Bronchial epithelial cell (primary cell): ENCODE measurements at regions not wholly inside any gene's neighbourhood (a gene's known extent, or its start where the extent isn't known, plus 50 kb on each side); places are given as distances from the start of the nearest gene placed in this dataset.

Experiments
- DNase-seq: peaks from one replicate; pipeline ENCODE4 v3.0.0-alpha.2; 2010; ENCODE audit warnings: low read depth
- FAIRE-seq: peaks from 2 replicates; lab custom pipeline; 2011; peaks lifted over from hg19 to GRCh38; lab: Jason Lieb, UNC
- H3K27me3 ChIP-seq: 2 replicates; pipeline ENCODE4 v1.5.1; 2011; ENCODE audit warnings: low read length; ENCODE audit not compliant: control insufficient read depth, insufficient read depth
- H3K36me3 ChIP-seq: 2 replicates; pipeline ENCODE4 v1.5.1; 2011; ENCODE audit warnings: low read length; ENCODE audit not compliant: control insufficient read depth, insufficient read depth
- H3K4me3 ChIP-seq: 2 replicates; pipeline ENCODE4 v1.5.1; 2011; ENCODE audit warnings: mild to moderate bottlenecking, low read depth, low read length, control low read depth
- TF ChIP-seq, protein P1 (sequence below): IDR thresholded peaks from 2 replicates; pipeline ENCODE4 v1.5.1; 2011; ENCODE audit warnings: mild to moderate bottlenecking, moderate library complexity, low read length, control low read depth, inconsistent platforms; ENCODE audit not compliant: insufficient read depth, severe bottlenecking

DNA sequence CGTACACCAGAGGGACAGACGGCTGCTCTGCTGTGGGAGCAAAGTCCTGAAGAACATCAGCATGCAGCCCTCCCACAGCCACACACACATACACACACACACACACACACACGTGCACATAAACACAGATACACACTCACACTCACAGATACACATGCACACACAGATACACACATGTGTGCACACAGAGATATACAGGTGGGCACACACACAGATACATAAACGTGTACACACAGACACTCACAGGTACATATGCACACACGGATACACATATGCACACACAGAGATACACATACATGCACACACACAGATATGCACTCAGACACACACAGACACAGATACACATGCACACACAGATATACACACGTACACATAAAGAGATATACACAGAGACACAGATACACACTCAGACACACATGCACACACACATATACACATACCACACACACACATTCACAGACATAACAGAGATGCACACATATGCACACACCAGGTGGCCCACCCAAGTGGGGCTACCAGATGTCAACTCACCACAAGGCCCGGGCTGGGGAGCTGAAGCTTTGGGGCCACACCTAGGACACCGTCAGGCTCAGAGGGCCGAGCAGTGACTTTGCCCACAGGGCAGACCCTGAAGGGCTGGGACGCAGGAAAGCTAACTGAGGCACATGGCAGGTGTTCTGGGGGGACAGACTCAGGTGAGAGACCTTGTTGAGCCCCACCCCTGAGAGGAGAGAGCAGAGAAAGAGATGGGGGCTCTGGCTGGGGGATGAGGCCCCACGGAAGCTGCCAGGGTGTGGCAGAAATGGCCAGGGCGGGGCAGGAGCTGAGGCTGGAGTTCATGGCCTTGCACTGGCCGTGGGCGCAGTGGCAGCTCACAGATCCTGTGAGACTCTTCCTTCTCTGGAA lies 148.6 kb upstream of the PPP1R26 start:
- H3K27me3 ChIP-seq, result no peaks in the 10 kb centered on the region
- no peaks in the 10 kb centered on the region for H3K36me3 ChIP-seq
- TF ChIP-seq, protein P1, sequence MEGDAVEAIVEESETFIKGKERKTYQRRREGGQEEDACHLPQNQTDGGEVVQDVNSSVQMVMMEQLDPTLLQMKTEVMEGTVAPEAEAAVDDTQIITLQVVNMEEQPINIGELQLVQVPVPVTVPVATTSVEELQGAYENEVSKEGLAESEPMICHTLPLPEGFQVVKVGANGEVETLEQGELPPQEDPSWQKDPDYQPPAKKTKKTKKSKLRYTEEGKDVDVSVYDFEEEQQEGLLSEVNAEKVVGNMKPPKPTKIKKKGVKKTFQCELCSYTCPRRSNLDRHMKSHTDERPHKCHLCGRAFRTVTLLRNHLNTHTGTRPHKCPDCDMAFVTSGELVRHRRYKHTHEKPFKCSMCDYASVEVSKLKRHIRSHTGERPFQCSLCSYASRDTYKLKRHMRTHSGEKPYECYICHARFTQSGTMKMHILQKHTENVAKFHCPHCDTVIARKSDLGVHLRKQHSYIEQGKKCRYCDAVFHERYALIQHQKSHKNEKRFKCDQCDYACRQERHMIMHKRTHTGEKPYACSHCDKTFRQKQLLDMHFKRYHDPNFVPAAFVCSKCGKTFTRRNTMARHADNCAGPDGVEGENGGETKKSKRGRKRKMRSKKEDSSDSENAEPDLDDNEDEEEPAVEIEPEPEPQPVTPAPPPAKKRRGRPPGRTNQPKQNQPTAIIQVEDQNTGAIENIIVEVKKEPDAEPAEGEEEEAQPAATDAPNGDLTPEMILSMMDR, result no peak
- DNase-seq, result no peak
- no peak overlapping the region for H3K4me3 ChIP-seq
- peak; percentile 40 for FAIRE-seq

DNA sequence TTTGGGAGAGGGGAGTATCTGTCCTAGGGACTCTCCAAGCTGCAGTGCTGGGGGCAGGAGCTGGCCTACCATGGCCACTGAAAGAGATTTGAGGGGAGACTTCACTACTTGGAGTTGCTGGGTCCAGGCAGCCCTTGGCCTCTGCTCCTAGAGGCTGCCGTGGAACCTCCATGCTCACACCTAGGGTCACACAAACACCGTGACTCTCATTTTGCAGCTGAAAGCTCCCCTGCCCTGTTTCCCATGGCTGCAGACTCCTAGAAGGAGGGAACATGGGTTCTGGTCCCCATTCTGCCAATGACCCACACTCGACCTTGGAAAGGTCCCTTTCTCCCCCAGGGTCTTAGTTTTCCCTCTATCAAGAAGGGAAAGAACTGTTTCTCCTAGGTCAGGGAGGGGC lies 147.1 kb upstream of the PPP1R26 start:
- no peaks in the 10 kb centered on the region for H3K36me3 ChIP-seq
- H3K27me3 ChIP-seq, result no peaks in the 10 kb centered on the region
- FAIRE-seq (no peak), DNase-seq (no peak)
- TF ChIP-seq, protein P1, result no peak
- no peak overlapping the region for H3K4me3 ChIP-seq

DNA sequence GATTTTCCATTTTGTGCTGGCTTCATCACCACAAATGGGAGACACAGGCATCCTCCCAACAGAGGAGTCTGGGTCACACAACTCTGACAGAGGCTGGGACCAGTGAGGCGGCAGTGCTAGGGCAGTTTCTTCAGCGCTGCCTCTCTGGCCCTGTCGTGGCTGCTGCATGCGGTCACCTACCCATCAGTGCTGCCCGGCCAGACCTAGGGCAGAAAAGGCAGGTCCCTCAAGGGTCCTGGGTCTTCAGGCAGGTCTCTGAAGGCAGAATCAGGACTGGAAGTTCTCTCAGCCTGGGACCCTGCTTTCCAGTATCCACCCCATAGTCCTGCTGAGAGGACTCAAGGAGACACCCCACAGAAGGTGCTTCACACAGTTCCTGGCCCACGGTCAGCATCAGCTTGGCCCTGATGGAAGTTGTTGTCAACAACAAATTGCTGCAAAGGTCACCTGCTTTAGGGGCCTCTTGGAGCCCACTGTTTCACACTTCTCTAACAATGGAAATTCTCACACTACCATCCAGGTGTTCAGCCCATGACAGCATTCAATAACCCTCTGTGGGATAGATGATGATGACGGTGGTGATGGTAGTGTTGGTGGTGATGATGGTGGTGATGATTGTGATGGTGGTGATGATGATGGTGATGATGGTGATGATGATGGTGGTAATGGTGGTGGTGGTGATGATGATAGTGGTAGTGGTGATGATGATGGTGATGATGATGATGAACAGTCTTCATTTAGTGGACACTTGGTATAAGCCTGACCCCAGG lies 146.4 kb upstream of the PPP1R26 start:
- TF ChIP-seq, protein P1, result no peak
- FAIRE-seq (no peak), DNase-seq (no peak)
- Histone ChIP-seq H3K4me3 (no peak overlapping the region), H3K27me3 (no peaks in the 10 kb centered on the region), H3K36me3 (no peaks in the 10 kb centered on the region)

DNA sequence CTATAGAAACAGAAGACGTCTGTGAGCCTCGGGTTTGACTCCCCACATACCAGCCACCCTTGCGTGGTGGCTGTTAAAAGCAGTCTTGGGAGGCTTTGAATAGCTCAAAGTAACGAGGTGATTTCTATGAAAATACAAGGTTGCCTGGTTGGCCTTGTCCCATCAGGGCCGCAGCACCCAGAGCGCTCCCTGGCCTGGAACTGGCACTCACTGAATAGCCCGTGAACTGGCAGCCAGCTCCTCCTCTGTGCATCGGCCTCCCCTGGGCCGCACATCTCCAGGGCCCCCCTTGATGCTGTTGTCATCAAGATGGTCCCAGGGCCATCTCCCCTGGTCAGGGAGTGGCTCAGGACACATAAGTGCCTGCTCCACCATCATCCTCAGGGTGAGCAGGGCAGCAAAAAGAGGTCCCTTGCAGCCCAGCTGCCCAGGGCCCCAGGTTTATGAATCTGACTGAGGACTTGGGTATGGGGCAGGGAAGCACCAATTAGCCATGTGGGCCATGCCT lies 144.6 kb upstream of the PPP1R26 start:
- TF ChIP-seq, protein P1, result no peak
- FAIRE-seq, result no peak
- no peak for DNase-seq
- no peaks in the 10 kb centered on the region for H3K36me3 ChIP-seq
- H3K4me3 ChIP-seq, result no peak overlapping the region
- H3K27me3 ChIP-seq, result no peaks in the 10 kb centered on the region

DNA sequence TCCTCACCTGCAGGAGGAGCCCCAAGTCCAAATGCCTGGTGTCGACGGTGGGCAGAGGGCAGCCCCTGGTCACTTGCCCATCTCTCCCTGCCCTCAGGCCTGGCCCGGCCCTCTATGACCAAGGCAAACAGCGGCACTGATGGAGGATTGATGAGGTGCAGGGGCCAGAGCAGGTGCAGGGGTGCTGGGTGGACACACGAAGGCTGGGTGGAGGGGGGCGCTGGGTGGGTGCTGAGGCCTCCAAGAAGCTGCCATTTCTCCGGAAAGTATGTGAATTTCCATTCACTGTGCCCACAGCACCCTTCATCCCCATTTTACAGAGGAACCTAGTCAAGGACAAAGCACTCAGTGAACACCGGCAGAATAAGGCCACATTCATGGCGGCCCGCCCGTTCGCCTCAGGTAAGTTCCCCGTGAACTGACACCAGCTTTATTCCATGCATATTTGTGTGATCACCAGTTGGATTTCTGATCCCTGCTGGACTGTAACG lies 143.8 kb upstream of the PPP1R26 start:
- H3K36me3 ChIP-seq, result no peaks in the 10 kb centered on the region
- DNase-seq, result no peak
- TF ChIP-seq, protein P1, result no peak

More for the DNA sequence above, 143.8 kb upstream of the PPP1R26 start:
- Histone ChIP-seq H3K4me3 (no peak overlapping the region), H3K27me3 (no peaks in the 10 kb centered on the region)
- FAIRE-seq, result no peak
